CD8-positive, alpha-beta memory T cell (primary cell): ENCODE measurements at regions not wholly inside any gene's neighbourhood (a gene's known extent, or its start where the extent isn't known, plus 50 kb on each side); places are given as distances from the start of the nearest gene placed in this dataset.

Experiments used
- CTCF ChIA-PET: fragments of 350-600 bp; sonication (Branson Sonifier 250); formaldehyde crosslinking; loops from one replicate; lab custom pipeline; 2021; ENCODE audit warnings: antibody characterized with exemption; lab: Charles Lee
- POLR2A ChIA-PET: fragments of 350-600 bp; sonication (Branson Sonifier 250); formaldehyde crosslinking; loops from one replicate; lab custom pipeline; 2021; ENCODE audit warnings: antibody characterized with exemption; lab: Charles Lee
- DNase-seq, 5 donors: peaks; one replicate each; pipeline versions ENCODE4 v3.0.0 to v3.0.0-alpha.2; 2020 to 2022; ENCODE audit warnings: mixed read lengths in 1 of 5
- H3K27ac ChIP-seq: one replicate; pipeline ENCODE4 v1.7.0; 2013; ENCODE audit warnings: low read depth, mild to moderate bottlenecking, low read length, moderate library complexity
- H3K27me3 ChIP-seq: 2 replicates; pipeline ENCODE4 v1.7.0; 2013; ENCODE audit warnings: low read length, mild to moderate bottlenecking; ENCODE audit not compliant: insufficient read depth, poor library complexity, severe bottlenecking
- H3K36me3 ChIP-seq: 2 replicates; pipeline ENCODE4 v1.7.0; 2013; ENCODE audit warnings: mild to moderate bottlenecking, low read length, moderate library complexity; ENCODE audit not compliant: insufficient read depth
- H3K4me1 ChIP-seq: 2 replicates; pipeline ENCODE4 v1.7.0; 2013; ENCODE audit warnings: mild to moderate bottlenecking, low read length, moderate library complexity; ENCODE audit not compliant: insufficient read depth
- H3K4me3 ChIP-seq: 2 replicates; pipeline ENCODE4 v1.7.0; 2013; ENCODE audit warnings: mild to moderate bottlenecking, low read length
- H3K9me3 ChIP-seq: 2 replicates; pipeline ENCODE4 v1.7.0; 2013; ENCODE audit warnings: mild to moderate bottlenecking, low read length
- H3K27ac Mint-ChIP-seq, 8 donors: one replicate each; pipeline ENCODE4 v1.8.0; 2020 to 2021; ENCODE audit warnings: mixed read lengths in 8 of 8, mild to moderate bottlenecking in 6 of 8, inconsistent platforms in 3 of 8, moderate library complexity in 3 of 8
- H3K27me3 Mint-ChIP-seq, 2 donors: one replicate each; pipeline ENCODE4 v1.8.0; 2020 to 2021; ENCODE audit warnings: mixed read lengths in 2 of 2, mild to moderate bottlenecking in 1 of 2, moderate library complexity in 1 of 2
- H3K36me3 Mint-ChIP-seq, 3 donors: one replicate each; pipeline ENCODE4 v1.8.0; 2020 to 2021; ENCODE audit warnings: mixed read lengths in 3 of 3, inconsistent platforms in 1 of 3, mild to moderate bottlenecking in 1 of 3
- H3K4me1 Mint-ChIP-seq, 3 donors: one replicate each; pipeline ENCODE4 v1.8.0; 2020 to 2021; ENCODE audit warnings: mixed read lengths in 3 of 3, inconsistent platforms in 1 of 3, mild to moderate bottlenecking in 1 of 3
- H3K4me3 Mint-ChIP-seq, 7 donors: one replicate each; pipeline ENCODE4 v1.8.0; 2020 to 2021; ENCODE audit warnings: mixed read lengths in 7 of 7, mild to moderate bottlenecking in 6 of 7, moderate library complexity in 4 of 7, inconsistent platforms in 2 of 7
- H3K9me3 Mint-ChIP-seq, 5 donors: one replicate each; pipeline ENCODE4 v1.8.0; 2020 to 2022; ENCODE audit warnings: mixed read lengths in 5 of 5, mild to moderate bottlenecking in 3 of 5, moderate library complexity in 2 of 5, inconsistent platforms in 1 of 5

GRCh38 chr5:91500758-91501157, 117.6 kb upstream of the ARRDC3 start:
- H3K9me3 ChIP-seq = no peaks in the 10 kb centered on the region
- no peak overlapping the region for H3K27ac ChIP-seq
- no peaks in the 10 kb centered on the region for H3K4me1 ChIP-seq
- ChIA-PET POLR2A (no interaction called here), CTCF (no interaction called here)
- no peaks in the 10 kb centered on the region for H3K36me3 ChIP-seq
- Mint-ChIP-seq H3K27me3 (peaks cover 0 to 7% of the 10 kb centered on the region in 2 donors), H3K4me3 (no peak overlapping the region), H3K27ac (no peak overlapping the region), H3K9me3 (no peaks in the 10 kb centered on the region), H3K36me3 (no peaks in the 10 kb centered on the region), H3K4me1 (no peaks in the 10 kb centered on the region)
- no peaks in the 10 kb centered on the region for H3K27me3 ChIP-seq
- H3K4me3 ChIP-seq = no peak overlapping the region
- DNase-seq = no peak

- ChIA-PET POLR2A (no interaction called here), CTCF (interaction anchor here (1.2 to 1.7 kb wide), 2 partner anchors 13 to 17 kb away, joined by 3 to 6 read pairs; no protein-coding TSS in a partner anchor)
- Histone ChIP-seq H3K4me1 (no peaks in the 10 kb centered on the region), H3K9me3 (no peaks in the 10 kb centered on the region), H3K27ac (no peak overlapping the region), H3K4me3 (no peak overlapping the region), H3K27me3 (no peaks in the 10 kb centered on the region), H3K36me3 (no peaks in the 10 kb centered on the region)
- Mint-ChIP-seq H3K27me3 (peaks cover 0 to 7% of the 10 kb centered on the region in 2 donors), H3K4me1 (no peaks in the 10 kb centered on the region), H3K4me3 (no peak overlapping the region), H3K36me3 (no peaks in the 10 kb centered on the region), H3K9me3 (no peaks in the 10 kb centered on the region), H3K27ac (no peak overlapping the region)
- DNase-seq = peak in 2 of 5 donors; percentile 30 to 45
Observed at GRCh38 chr5:91499943-91500531, 116.9 kb upstream of the ARRDC3 start.

DNA sequence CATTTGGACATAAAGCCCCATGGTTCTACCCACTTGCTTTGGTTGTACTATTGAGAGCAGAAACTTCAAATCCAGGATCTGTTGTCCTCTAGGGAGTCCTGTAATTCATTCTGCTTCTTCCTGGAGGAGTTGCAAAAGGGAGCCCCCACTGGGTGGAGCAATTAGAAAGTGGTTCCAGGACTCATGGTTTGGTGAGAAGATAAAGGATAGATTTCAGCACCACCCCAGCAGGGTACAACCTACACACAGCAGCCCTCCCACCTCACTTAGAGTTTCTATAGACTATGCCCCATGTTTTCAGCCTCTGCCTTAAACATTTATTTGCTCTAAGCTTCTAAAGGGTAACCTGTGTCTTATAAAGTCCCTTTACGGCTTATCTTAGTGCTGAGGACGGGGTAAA, 112.6 kb upstream of the ARRDC3 start:
- Mint-ChIP-seq H3K27ac (no peak overlapping the region), H3K9me3 (no peaks in the 10 kb centered on the region), H3K4me1 (peaks cover 15 to 21% (median 16%) of the 10 kb centered on the region in 3 donors), H3K4me3 (no peak overlapping the region), H3K36me3 (peaks cover 0 to 3% (median 0%) of the 10 kb centered on the region in 3 donors), H3K27me3 (peaks cover 0 to 7% of the 10 kb centered on the region in 2 donors)
- no peak for DNase-seq
- Histone ChIP-seq H3K9me3 (no peaks in the 10 kb centered on the region), H3K27ac (no peak overlapping the region), H3K36me3 (no peaks in the 10 kb centered on the region), H3K4me1 (no peaks in the 10 kb centered on the region), H3K27me3 (no peaks in the 10 kb centered on the region), H3K4me3 (no peak overlapping the region)
- POLR2A ChIA-PET = no interaction called here
- CTCF ChIA-PET = interaction anchor here (0.9 kb wide), 1 partner anchor 850 kb away, joined by 3 read pairs; no protein-coding TSS in a partner anchor

- POLR2A ChIA-PET = no interaction called here
- no peak for DNase-seq
- CTCF ChIA-PET = no interaction called here
- H3K27ac ChIP-seq = no peak overlapping the region
- H3K4me3 ChIP-seq = no peak overlapping the region
- peaks cover 0 to 3% (median 0%) of the 10 kb centered on the region in 3 donors for H3K36me3 Mint-ChIP-seq
- H3K36me3 ChIP-seq = no peaks in the 10 kb centered on the region
- no peaks in the 10 kb centered on the region for H3K9me3 Mint-ChIP-seq
- H3K4me1 Mint-ChIP-seq = peaks cover 15 to 21% (median 16%) of the 10 kb centered on the region in 3 donors
- no peaks in the 10 kb centered on the region for H3K27me3 ChIP-seq
- H3K27me3 Mint-ChIP-seq = peaks cover 0 to 7% of the 10 kb centered on the region in 2 donors
- H3K27ac Mint-ChIP-seq = no peak overlapping the region
- H3K4me1 ChIP-seq = no peaks in the 10 kb centered on the region
- H3K4me3 Mint-ChIP-seq = no peak overlapping the region
- no peaks in the 10 kb centered on the region for H3K9me3 ChIP-seq
Observed at GRCh38 chr5:91494447-91494996, 111.4 kb upstream of the ARRDC3 start.

- H3K36me3 ChIP-seq = no peaks in the 10 kb centered on the region
- no peaks in the 10 kb centered on the region for H3K27me3 ChIP-seq
- no peaks in the 10 kb centered on the region for H3K9me3 ChIP-seq
- Mint-ChIP-seq H3K9me3 (no peaks in the 10 kb centered on the region), H3K4me3 (peak overlapping the region in 3 of 7 donors; percentile 6 to 42 (median 20)), H3K27me3 (peaks cover 0 to 2% of the 10 kb centered on the region in 2 donors), H3K4me1 (peaks cover 15 to 21% (median 16%) of the 10 kb centered on the region in 3 donors), H3K36me3 (peaks cover 0 to 3% (median 0%) of the 10 kb centered on the region in 3 donors), H3K27ac (peak overlapping the region in 1 of 8 donors; percentile 55)
- H3K4me3 ChIP-seq = no peak overlapping the region
- no peak for DNase-seq
- no peak overlapping the region for H3K27ac ChIP-seq
- ChIA-PET POLR2A (no interaction called here), CTCF (no interaction called here)
- H3K4me1 ChIP-seq = no peaks in the 10 kb centered on the region
Observed at GRCh38 chr5:91493086-91493485, 110.0 kb upstream of the ARRDC3 start.

GRCh38 chr5:91491229-91491628, 108.1 kb upstream of the ARRDC3 start:
- no peak for DNase-seq
- Histone ChIP-seq H3K9me3 (no peaks in the 10 kb centered on the region), H3K4me3 (no peak overlapping the region), H3K27ac (no peak overlapping the region), H3K4me1 (no peaks in the 10 kb centered on the region), H3K36me3 (no peaks in the 10 kb centered on the region), H3K27me3 (no peaks in the 10 kb centered on the region)
- Mint-ChIP-seq H3K27me3 (peaks cover 2 to 8% of the 10 kb centered on the region in 2 donors), H3K4me3 (no peak overlapping the region), H3K36me3 (peaks cover 0 to 9% (median 0%) of the 10 kb centered on the region in 3 donors), H3K27ac (no peak overlapping the region), H3K4me1 (peaks cover 15 to 21% (median 16%) of the 10 kb centered on the region in 3 donors), H3K9me3 (no peaks in the 10 kb centered on the region)
- ChIA-PET POLR2A (no interaction called here), CTCF (no interaction called here)

DNA sequence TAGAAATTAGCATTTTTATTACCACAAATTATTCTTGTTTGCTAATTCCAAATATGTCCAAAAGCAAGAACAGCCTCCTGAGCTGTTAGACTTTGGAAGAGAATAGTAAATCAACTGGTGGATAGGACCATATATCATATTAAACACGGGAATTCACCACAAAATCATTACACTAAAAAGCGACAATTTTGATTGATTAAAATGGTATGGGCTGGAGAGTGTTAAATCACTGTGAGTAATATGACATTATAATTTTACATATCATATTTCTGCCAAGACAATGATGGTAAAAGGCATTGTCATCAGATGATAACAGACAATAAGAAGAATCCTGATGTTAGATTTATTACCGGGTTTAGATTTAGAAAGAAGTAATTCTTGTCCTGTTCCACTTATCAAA, 107.2 kb upstream of the ARRDC3 start:
- CTCF ChIA-PET = no interaction called here
- no peak overlapping the region for H3K4me3 Mint-ChIP-seq
- POLR2A ChIA-PET = no interaction called here
- no peaks in the 10 kb centered on the region for H3K4me1 ChIP-seq
- peaks cover 15 to 21% (median 16%) of the 10 kb centered on the region in 3 donors for H3K4me1 Mint-ChIP-seq
- H3K9me3 ChIP-seq = no peaks in the 10 kb centered on the region
- no peaks in the 10 kb centered on the region for H3K36me3 ChIP-seq
- H3K36me3 Mint-ChIP-seq = peaks cover 0 to 13% (median 0%) of the 10 kb centered on the region in 3 donors
- H3K27me3 Mint-ChIP-seq = peaks cover 2 to 8% of the 10 kb centered on the region in 2 donors
- H3K9me3 Mint-ChIP-seq = no peaks in the 10 kb centered on the region
- no peaks in the 10 kb centered on the region for H3K27me3 ChIP-seq
- H3K27ac ChIP-seq = no peak overlapping the region
- H3K4me3 ChIP-seq = no peak overlapping the region
- H3K27ac Mint-ChIP-seq = no peak overlapping the region
- DNase-seq = no peak

- Histone ChIP-seq H3K4me1 (no peaks in the 10 kb centered on the region), H3K27me3 (no peaks in the 10 kb centered on the region), H3K9me3 (no peaks in the 10 kb centered on the region), H3K36me3 (no peaks in the 10 kb centered on the region), H3K27ac (no peak overlapping the region), H3K4me3 (no peak overlapping the region)
- H3K9me3 Mint-ChIP-seq = no peaks in the 10 kb centered on the region
- no peak overlapping the region for H3K27ac Mint-ChIP-seq
- H3K27me3 Mint-ChIP-seq = peaks cover 2 to 8% of the 10 kb centered on the region in 2 donors
- CTCF ChIA-PET = interaction anchor here (1.7 kb wide), 1 partner anchor 12 kb away, joined by 6 read pairs; no protein-coding TSS in a partner anchor
- DNase-seq = no peak
- peaks cover 0 to 18% (median 0%) of the 10 kb centered on the region in 3 donors for H3K36me3 Mint-ChIP-seq
- peaks cover 6 to 12% (median 8%) of the 10 kb centered on the region in 3 donors for H3K4me1 Mint-ChIP-seq
- H3K4me3 Mint-ChIP-seq = no peak overlapping the region
- POLR2A ChIA-PET = no interaction called here
Observed at GRCh38 chr5:91487420-91487819, 104.3 kb upstream of the ARRDC3 start.
